ENCODE measurements at regions not wholly inside any gene's neighbourhood (a gene's known extent, or its start where the extent isn't known, plus 50 kb on each side); places are given as distances from the start of the nearest gene placed in this dataset.

- TF ChIP-seq CTCF (IDR thresholded peaks at IDR 0.05) (no peak), POLR2A (IDR thresholded peaks at IDR 0.05) (no peak), EP300 (IDR thresholded peaks at IDR 0.05) (no peak), POLR2AphosphoS5 (IDR thresholded peaks at IDR 0.05) (no peak)
These were observed 547.7 kb upstream of the DIPK2B start for GRCh38 chrX:45748369-45748774.
